T-helper 1 cell treated with Interleukin-12 subunit alpha and Interleukin-12 subunit beta and Interleukin-4 antibody, amounts not matched to agents 30 ng/mL and 1 ng/mL, for 36 hours (primary cell): ENCODE measurements at regions not wholly inside any gene's neighbourhood (a gene's known extent, or its start where the extent isn't known, plus 50 kb on each side); places are given as distances from the start of the nearest gene placed in this dataset.
"Not testable (repeated sequence)": the region's sequence is repeated elsewhere in the genome, so short reads cannot be mapped to it uniquely, and the experiment has no call there.

Experiments
- intact Hi-C: fragments of 100-400 bp; cut with micrococcal nuclease; formaldehyde crosslinking; loops from one replicate; pipeline ENCODE4 v1.15.1; 2024

DNA sequence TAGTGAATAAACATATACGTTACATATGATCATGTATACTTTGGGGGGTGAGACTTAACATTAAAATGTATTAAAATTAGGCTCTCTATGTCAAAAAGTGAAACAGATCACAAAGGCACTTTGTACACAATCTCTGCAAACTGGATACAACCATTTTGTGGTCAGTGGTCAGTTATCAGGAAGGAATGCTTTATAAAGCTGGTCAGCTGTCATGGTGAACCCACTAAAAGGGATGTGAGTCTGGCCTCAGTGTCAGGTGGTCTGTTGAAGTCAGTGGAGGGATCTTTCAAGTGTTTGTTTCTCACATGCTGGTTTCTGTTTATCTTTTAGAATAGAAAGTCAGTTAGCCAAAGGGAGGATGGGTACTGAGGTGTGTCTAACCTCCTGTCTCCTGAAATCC is 875.5 kb upstream of the INTU start:
- intact Hi-C loops: no loop called here

DNA sequence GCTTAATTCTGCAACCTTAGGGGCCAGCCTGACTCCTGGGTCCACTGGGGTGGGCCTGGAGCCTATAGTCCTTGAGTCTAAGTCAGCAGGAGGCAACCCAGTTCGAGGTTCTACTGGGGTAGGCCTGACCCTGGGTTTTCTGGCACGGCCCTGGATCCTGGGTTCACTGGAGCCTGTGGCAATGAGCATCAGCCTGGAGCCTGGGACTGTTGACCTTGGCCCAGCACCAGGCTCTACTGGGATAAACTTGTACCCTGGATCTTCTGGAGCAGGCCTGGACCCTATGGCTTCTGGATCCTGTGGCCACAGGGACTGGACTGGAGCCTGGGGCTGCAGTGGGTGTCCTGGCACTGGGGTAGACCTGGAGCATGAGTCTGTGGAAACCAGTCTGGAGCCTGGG is 874.3 kb upstream of the INTU start:
- intact Hi-C loops: no loop called here

DNA sequence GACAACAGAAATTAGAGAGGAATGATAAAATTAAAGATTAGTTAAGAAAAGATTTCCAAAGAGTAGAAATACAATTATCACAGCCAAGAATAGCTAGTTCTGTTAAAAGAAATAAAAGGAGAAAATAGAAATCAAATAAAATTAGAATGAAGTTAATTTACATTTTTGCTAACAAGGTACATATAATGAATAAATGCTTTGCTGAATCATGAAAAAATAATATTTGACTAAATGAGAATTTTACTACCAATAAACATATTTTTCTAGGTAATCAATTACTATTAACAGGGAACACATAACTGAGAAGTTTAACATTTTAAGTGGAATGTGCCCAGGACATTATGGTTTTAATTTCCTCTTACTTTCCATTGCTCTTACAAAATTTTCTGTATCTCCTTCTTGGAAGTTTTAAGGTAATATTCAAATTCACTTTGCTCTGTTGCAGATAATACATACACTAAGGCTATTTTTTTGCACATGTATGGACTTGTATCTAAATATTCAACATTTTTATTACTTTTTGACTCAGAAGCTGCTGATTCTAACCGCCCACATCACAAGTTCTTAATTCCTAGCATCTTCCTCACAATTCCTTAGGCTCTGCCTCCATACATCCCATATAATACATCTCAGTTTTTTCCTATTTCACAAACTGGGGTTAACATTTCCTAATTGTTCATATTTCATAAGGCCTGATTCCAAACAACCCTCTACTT is 870.7 kb upstream of the INTU start:
- intact Hi-C loops: no loop called here

GRCh38 chr4:126762663-126763247 is 870.0 kb upstream of the INTU start:
- intact Hi-C loops: no loop called here

DNA sequence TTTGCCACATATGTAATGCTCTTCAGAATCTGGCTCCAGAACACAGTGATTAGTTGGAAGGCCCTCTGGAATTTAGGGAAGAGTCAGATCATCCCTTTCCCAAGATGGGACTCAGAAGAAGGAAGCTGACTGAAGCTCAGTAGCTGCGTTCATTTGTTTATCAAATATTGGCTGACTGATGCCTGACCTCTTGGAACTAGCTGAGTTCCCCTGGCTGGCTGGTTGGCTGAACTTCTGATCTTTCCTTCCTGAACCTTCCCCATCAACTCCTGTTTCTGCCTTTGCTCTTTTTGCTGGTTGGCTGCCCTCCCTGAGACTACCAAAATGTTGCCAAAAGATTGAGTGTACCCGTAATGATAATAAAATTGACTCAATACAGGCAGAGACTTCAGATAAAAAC is 866.5 kb upstream of the INTU start:
- intact Hi-C loops: no loop called here

GRCh38 chr4:126768338-126768737 is 864.4 kb upstream of the INTU start:
- intact Hi-C loops: no loop called here

DNA sequence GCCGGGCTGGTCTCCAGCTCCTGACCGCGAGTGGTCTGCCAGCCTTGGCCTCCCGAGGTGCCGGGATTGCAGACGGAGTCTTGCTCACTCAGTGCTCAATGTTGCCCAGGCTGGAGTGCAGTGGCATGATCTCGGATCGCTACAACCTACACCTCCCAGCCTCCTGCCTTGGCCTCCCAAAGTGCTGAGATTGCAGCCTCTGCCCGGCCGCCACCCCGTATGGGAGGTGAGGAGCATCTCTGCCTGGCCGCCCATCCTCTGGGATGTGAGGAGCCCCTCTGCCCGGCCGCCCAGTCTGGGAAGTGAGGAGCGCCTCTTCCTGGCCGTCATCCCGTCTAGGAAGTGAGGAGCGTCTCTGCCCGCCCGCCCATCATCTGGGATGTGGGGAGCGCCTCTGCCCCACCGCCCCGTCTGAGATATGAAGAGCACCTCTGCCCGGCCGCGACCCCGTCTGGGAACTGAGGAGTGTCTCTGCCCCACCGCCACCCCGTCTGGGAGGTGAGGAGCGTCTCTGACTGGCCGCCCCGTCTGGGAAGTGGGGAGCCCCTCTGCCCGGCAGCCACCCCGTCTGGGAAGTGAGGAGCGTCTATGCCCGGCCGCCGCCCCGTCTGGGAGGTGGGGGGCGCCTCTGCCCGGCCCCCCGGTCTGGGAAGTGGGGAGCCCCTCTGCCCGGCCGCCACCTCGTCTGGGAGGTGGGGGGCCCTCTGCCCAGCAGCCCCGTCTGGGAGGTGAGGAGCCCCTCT is 861.8 kb upstream of the INTU start:
- intact Hi-C loops: not testable (repeated sequence)

- intact Hi-C loops: not testable (repeated sequence)
Observed at GRCh38 chr4:126771618-126772017, 861.1 kb upstream of the INTU start.

DNA sequence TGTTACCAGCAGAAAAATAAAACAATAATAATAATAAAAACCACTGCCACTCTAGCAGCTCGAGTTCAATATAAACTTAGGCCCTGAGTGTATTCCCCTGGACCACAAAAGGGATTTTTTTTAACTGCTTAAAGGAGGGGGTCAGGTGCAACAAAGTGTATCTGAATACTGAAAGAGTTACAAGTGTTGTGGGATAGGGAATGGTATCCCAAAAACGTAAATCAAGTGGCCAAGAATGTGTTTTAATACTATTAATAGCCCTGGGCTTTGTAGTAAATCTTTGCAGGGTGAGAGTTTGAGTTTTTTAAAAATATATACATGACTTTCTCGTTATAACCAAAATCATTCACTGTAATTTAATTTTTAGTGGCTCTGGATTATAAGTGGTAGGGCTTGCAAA is 860.1 kb upstream of the INTU start:
- intact Hi-C loops: no loop called here

DNA sequence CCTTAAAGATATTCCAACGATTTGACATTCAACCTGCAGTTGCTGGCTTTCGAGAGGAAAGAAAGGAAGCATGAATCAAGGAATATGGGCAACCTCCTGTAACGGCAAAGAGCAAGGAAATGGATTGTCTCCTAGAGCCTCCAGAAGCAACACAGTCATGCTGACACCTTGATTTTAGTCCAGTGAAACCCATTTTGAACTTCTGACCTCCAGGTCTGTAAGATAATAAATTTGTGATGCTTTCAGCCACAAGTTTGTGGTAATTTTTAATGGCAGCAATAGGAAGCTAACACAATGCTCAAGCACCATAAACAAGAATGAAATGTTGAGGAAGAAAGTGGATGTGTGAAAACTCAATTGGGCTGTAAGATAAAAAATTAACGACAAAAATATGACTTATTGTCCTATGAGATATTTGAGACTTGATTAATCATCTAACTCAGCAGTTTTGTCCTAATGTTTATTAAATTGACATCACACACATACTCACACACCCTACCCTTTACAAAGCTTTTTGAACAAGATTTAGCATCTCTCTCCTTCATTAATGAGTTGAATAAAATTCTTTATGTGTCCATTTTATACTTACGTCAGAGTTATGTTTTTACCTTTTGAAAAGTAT is 857.2 kb upstream of the INTU start:
- intact Hi-C loops: no loop called here

DNA sequence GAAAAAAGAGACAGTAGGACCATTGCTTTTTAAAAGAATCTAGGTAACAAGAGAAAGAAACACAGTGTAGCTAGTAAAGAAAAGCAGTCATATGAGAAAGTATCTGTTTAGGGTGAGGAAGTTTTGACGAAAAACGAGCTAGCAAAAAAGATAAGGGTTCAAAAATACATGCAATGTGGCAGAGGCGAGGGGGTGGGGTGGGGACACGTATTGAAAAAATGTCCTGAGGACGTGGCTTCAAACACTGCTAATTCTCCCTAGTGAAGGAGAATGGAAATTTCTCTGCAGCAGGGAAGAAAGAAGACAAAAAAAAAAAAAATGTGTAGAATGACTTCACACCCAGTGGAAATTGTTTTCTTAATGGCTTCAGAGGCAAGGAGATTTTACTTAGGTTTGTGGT is 856.4 kb upstream of the INTU start:
- intact Hi-C loops: no loop called here

DNA sequence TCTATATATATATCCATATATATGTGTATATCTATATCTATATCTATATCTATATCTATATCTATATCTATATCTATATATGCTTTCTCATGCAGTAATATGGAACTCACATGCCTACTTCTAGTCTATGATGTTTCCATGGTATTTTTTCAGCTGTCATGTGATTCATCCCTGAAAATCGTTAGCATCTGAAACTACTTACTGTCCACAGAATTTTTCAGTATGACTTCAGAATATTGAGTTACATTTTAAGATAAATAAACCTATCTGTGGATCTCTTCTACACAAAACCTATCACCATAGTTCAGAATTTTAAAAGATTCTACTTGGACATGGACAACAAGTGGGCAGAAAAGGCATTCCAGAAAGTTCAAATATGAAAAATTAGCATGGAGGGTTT is 855.1 kb upstream of the INTU start:
- intact Hi-C loops: no loop called here

DNA sequence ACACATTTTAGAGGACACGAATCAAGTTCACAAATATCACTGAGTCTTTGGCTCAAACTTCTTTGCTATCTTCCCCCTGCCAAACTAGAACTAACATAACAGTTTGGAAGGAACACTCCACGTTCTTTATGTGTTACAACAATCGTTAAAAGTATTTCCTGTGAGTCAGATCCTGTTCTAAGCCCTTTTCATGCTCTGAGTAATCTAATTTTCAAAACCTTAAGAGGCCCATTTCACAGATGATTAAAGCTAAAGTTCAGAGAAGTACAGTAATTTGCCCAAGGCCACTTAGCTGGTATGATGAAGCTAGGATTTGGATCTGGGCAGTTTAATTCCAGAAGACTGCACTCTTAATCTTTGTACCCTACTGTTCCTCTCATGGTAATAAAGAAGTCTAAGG is 854.4 kb upstream of the INTU start:
- intact Hi-C loops: no loop called here

DNA sequence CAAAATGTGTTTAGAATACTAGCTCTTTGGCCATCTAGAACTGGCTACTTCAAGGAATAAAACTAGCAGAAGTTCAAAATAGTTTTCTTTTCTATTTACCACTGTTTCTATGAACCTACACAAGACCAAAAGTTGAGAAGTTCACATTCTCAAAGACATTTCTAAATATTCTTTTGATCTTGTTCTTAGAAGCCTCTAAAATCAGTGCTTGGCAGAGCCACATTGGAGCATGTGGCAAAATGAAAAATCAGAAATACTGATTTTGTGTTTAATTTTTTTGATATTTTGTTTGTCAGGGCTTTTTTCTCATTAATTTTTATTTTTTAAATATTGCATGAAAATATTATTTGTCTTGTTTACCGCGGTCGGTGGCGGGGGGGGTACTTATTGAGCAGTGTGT is 853.8 kb upstream of the INTU start:
- intact Hi-C loops: no loop called here

DNA sequence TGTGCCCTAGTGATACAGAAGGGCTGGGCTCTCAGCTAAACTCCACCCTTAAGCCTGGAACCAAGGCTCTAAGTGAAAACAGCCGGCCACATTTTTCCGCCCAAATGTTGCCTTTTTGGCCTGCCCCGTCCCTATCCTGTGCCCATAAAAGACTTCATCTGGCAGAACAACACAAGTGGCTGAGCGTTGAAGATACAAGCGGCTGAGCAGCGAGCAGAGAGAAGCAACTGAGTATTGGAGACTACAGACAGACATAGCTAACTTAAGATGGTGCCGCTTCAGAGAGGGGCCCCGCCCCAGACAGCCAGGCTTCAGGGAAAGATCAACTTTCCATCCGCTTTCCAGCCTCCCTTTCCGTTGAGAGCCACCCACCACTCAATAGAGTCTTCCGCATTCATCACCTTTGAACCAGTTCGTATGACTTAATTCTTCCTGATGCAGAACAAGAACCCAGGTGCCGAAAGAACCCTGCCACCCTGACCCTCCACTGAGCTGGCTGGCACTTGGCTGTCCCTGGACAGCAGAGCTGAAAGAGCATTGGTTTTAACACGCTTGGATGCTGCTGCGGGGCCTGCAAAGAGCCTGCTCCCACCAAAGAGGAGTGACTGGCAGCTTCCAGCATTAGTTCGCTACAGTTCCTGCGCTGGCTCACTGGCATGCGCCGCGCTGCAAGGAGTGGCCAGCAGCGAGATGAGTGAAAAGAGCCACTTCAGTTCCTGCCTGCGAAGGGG is 853.2 kb upstream of the INTU start:
- intact Hi-C loops: no loop called here

DNA sequence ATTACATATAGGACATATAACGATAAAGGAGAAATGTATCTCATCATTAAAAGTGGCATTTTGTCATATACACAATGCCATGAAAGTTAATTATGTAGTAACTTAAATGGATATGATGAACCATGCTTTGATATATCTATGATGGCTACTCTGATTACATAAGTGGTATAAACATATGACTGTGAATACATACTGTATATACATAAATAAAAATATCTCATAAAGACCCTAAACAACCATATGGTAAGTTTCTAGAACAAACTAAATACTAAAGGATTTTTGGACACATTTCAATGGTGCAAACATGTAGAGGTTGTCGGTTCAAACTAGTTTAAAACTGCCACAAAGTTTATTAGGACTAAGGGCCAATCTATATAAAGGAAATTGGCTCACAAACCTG is 849.6 kb upstream of the INTU start:
- intact Hi-C loops: no loop called here

DNA sequence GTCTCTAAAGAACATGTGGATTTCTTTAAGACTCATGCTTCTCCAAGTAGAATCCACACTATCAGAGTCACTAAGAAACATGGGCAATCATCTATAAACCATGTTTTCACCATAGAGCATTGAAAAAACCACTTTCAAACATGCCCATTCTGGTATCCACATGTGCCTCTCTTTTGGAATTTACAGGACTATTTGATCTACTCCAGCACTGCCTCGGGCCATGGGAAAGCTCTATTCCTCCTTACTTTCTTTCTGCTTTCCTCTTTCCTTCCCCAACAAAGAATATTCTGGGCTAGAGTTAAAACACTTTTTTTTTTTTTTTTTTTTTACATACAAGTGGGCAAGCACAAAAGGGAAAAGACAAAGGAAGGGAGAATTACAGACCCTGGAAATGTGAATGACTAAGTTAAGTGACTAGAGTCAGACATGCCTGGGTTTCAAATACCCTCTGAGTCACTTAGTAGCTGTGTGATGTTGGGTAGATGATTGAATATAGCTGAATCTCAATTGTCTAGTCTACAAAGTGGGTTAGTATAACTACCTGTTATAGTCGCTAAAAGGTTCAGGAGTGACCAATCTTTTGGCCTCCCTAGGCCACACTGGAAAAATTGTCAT is 847.7 kb upstream of the INTU start:
- intact Hi-C loops: no loop called here

DNA sequence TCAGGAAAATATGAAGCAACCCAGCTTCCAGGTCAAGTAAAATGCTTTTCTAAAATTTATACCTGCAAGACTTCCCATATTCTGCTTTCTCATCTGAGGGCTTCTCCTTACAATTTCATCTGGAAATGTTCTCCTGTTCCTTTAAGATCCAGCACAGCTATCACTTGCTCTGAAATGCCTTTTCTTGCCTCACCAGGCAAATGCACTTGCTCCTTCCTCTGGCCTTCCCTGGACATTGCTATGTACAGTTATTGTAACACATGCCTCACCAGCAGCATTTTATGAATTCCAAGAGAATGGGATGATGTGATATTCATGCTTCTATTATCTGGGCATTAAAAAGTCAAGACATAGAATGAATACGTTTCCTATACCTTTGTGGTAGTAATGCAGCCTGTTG is 842.1 kb upstream of the INTU start:
- intact Hi-C loops: no loop called here

DNA sequence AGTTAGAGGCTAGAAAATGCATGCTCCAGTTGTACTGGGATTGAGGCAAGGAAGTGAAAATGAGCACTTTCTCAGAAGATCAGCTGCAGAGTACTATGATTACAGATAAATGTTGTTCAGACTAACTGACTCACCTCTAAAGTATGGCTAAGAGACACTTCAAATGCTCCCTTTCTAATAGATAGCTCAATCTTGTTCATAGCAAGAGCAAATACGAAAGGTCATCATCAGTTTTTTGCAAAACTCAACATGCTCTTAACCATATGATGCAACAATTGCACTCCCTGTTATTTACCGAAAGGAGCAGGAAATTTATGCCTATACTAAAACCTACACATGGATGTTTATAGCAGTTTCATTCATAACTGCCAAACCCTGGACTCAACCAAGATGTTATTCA is 838.4 kb upstream of the INTU start:
- intact Hi-C loops: no loop called here

- intact Hi-C loops: no loop called here
Observed at GRCh38 chr4:126798214-126798613, 834.5 kb upstream of the INTU start.

DNA sequence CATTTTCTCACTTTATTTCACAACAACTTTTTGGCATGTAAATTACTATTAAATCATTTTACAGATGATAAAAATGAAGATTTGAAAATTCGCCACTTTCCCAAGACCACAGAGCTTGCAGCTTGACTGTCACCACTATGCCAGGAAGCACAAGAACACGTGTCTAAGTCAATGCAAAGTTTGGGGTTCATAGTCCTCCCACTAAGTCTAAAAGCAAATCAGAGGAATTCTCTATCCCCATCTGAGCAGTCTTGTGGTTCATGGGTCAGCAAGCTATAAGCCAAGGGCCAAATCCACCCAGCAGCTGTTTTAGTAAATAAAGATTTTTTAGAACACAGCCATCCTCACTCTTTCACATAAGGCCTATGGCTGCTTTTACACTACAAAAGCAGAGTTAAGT is 833.3 kb upstream of the INTU start:
- intact Hi-C loops: no loop called here
